Activated B cell treated with CpG ODN at 0.5 μM for 24 hours (primary cell): ENCODE measurements at regions not wholly inside any gene's neighbourhood (a gene's known extent, or its start where the extent isn't known, plus 50 kb on each side); places are given as distances from the start of the nearest gene placed in this dataset.

Experiments used
- ATAC-seq: fragments of 200-7000 bp; cut with Tn5 transposase; one replicate; pipeline ENCODE4 v1.10.0; 2021; ENCODE audit warnings: low read depth, mild to moderate bottlenecking, moderate library complexity
- CTCF ChIA-PET: fragments of 350-600 bp; sonication (Branson Sonifier 250); formaldehyde crosslinking; loops from one replicate; lab custom pipeline; 2021; ENCODE audit warnings: antibody characterized with exemption; lab: Charles Lee
- POLR2A ChIA-PET: fragments of 350-600 bp; sonication (Branson Sonifier 250); formaldehyde crosslinking; loops from one replicate; lab custom pipeline; 2021; ENCODE audit warnings: antibody characterized with exemption; lab: Charles Lee
- DNase-seq: peaks from one replicate; pipeline ENCODE4 v3.0.0; 2022
- H3K27ac Mint-ChIP-seq: one replicate; pipeline ENCODE4 v1.8.0; 2020; ENCODE audit warnings: mixed read lengths
- H3K27me3 Mint-ChIP-seq: one replicate; pipeline ENCODE4 v1.8.0; 2021; ENCODE audit warnings: mixed read lengths
- H3K36me3 Mint-ChIP-seq: one replicate; pipeline ENCODE4 v1.8.0; 2021; ENCODE audit warnings: low read depth, mixed read lengths
- H3K4me1 Mint-ChIP-seq: one replicate; pipeline ENCODE4 v1.8.0; 2021; ENCODE audit warnings: mixed read lengths
- H3K4me3 Mint-ChIP-seq: one replicate; pipeline ENCODE4 v1.8.0; 2020; ENCODE audit warnings: mild to moderate bottlenecking, mixed read lengths
- H3K9me3 Mint-ChIP-seq: one replicate; pipeline ENCODE4 v1.8.0; 2020; ENCODE audit warnings: mixed read lengths
- CTCF ChIP-seq: fragments of 200-600 bp; IDR thresholded peaks from one replicate; pipeline ENCODE4 v1.8.0; 2022; ENCODE audit warnings: antibody characterized with exemption, mild to moderate bottlenecking
- intact Hi-C: fragments of 100-400 bp; cut with micrococcal nuclease; formaldehyde crosslinking; loops from one replicate; pipeline ENCODE4 v1.15.1; 2024

GRCh38 chr3:69456631-69457030 lies 70.7 kb upstream of the FRMD4B start:
- Mint-ChIP-seq H3K4me1 (no peaks in the 10 kb centered on the region), H3K9me3 (no peaks in the 10 kb centered on the region), H3K27me3 (no peaks in the 10 kb centered on the region), H3K36me3 (no peaks in the 10 kb centered on the region), H3K4me3 (no peak overlapping the region), H3K27ac (no peak overlapping the region)
- DNase-seq (no peak), ATAC-seq (no peak)
- intact Hi-C loops, result no loop called here
- ChIA-PET CTCF (no interaction called here), POLR2A (no interaction called here)
- TF ChIP-seq CTCF, result no peak

- ChIA-PET CTCF (no interaction called here), POLR2A (no interaction called here)
- intact Hi-C loops, result no loop called here
- no peak for DNase-seq
- ATAC-seq, result no peak
- Mint-ChIP-seq H3K4me3 (no peak overlapping the region), H3K9me3 (no peaks in the 10 kb centered on the region), H3K27me3 (no peaks in the 10 kb centered on the region), H3K27ac (no peak overlapping the region), H3K4me1 (no peaks in the 10 kb centered on the region), H3K36me3 (no peaks in the 10 kb centered on the region)
- no peak for TF ChIP-seq CTCF
These were observed 68.4 kb upstream of the FRMD4B start for GRCh38 chr3:69454204-69454787.

GRCh38 chr3:69452295-69452694 lies 66.4 kb upstream of the FRMD4B start:
- CTCF ChIA-PET, result no interaction called here
- no peak overlapping the region for H3K27ac Mint-ChIP-seq

GRCh38 chr3:69451594-69451993 lies 65.7 kb upstream of the FRMD4B start:
- ATAC-seq (no peak), DNase-seq (no peak)
- Mint-ChIP-seq H3K4me1 (no peaks in the 10 kb centered on the region), H3K9me3 (no peaks in the 10 kb centered on the region), H3K27ac (no peak overlapping the region), H3K27me3 (no peaks in the 10 kb centered on the region), H3K4me3 (no peak overlapping the region), H3K36me3 (no peaks in the 10 kb centered on the region)
- CTCF ChIA-PET, result no interaction called here
- POLR2A ChIA-PET, result no interaction called here
- intact Hi-C loops, result no loop called here
- no peak for TF ChIP-seq CTCF

More at GRCh38 chr3:69452295-69452694, 66.4 kb upstream of the FRMD4B start:
- no peaks in the 10 kb centered on the region for H3K9me3 Mint-ChIP-seq
- no peaks in the 10 kb centered on the region for H3K27me3 Mint-ChIP-seq
- no peak for ATAC-seq
- no peaks in the 10 kb centered on the region for H3K36me3 Mint-ChIP-seq
- POLR2A ChIA-PET, result no interaction called here
- H3K4me1 Mint-ChIP-seq, result no peaks in the 10 kb centered on the region
- TF ChIP-seq CTCF, result no peak
- intact Hi-C loops, result no loop called here
- DNase-seq, result no peak
- no peak overlapping the region for H3K4me3 Mint-ChIP-seq

- CTCF ChIA-PET, result no interaction called here
- DNase-seq (no peak), ATAC-seq (no peak)
- H3K27me3 Mint-ChIP-seq, result no peaks in the 10 kb centered on the region
- TF ChIP-seq CTCF, result no peak
- no peaks in the 10 kb centered on the region for H3K4me1 Mint-ChIP-seq
- no peak overlapping the region for H3K27ac Mint-ChIP-seq
- H3K36me3 Mint-ChIP-seq, result no peaks in the 10 kb centered on the region
- peaks cover 5% of the 10 kb centered on the region for H3K9me3 Mint-ChIP-seq
- POLR2A ChIA-PET, result no interaction called here
- intact Hi-C loops, result no loop called here
- no peak overlapping the region for H3K4me3 Mint-ChIP-seq
These were observed 63.0 kb upstream of the FRMD4B start for GRCh38 chr3:69448877-69449276.
